ENCODE measurements at regions not wholly inside any gene's neighbourhood (a gene's known extent, or its start where the extent isn't known, plus 50 kb on each side); places are given as distances from the start of the nearest gene placed in this dataset.

DNA sequence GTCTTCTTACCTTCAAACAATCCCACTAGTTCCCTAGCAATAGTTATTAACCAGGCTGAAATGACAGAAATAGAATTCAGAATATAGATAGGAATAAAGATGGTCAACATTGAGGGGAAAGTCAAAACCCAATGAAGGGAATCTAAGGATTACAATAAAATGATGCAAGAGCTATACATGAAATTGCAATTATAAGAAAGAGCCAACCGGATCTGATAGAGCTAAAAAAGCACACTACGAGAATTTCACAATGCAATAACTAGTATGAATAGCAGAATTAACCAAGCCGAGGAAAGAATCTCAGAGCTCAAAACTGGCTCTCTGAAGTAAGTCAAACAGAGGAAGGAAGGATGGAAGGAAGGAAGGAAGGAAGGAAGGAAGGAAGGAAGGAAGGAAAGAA lies 288.7 kb upstream of the KCND2 start:
- Histone ChIP-seq H3K4me1 (replicated peaks) (no peaks in the 10 kb centered on the region), H3K36me3 (no peaks in the 10 kb centered on the region), H3K27ac (no peak overlapping the region), H3K9me3 (no peaks in the 10 kb centered on the region), H3K27me3 (replicated peaks; ENCODE audit: insufficient read depth) (no peaks in the 10 kb centered on the region), H3K4me3 (no peak overlapping the region)
- no peak for TF ChIP-seq POLR2A (IDR thresholded peaks at IDR 0.05)
- TF ChIP-seq, protein P1, sequence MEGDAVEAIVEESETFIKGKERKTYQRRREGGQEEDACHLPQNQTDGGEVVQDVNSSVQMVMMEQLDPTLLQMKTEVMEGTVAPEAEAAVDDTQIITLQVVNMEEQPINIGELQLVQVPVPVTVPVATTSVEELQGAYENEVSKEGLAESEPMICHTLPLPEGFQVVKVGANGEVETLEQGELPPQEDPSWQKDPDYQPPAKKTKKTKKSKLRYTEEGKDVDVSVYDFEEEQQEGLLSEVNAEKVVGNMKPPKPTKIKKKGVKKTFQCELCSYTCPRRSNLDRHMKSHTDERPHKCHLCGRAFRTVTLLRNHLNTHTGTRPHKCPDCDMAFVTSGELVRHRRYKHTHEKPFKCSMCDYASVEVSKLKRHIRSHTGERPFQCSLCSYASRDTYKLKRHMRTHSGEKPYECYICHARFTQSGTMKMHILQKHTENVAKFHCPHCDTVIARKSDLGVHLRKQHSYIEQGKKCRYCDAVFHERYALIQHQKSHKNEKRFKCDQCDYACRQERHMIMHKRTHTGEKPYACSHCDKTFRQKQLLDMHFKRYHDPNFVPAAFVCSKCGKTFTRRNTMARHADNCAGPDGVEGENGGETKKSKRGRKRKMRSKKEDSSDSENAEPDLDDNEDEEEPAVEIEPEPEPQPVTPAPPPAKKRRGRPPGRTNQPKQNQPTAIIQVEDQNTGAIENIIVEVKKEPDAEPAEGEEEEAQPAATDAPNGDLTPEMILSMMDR (IDR thresholded peaks at IDR 0.05), result no peak
- no peak for TF ChIP-seq POLR2AphosphoS5 (IDR thresholded peaks at IDR 0.05)
- no peak for DNase-seq (ENCODE audit: low spot score)
- intact Hi-C loops (cut with DNase I), result no loop called here
- 91% methylated on average over 3 of the region's 3 CpGs for WGBS

DNA sequence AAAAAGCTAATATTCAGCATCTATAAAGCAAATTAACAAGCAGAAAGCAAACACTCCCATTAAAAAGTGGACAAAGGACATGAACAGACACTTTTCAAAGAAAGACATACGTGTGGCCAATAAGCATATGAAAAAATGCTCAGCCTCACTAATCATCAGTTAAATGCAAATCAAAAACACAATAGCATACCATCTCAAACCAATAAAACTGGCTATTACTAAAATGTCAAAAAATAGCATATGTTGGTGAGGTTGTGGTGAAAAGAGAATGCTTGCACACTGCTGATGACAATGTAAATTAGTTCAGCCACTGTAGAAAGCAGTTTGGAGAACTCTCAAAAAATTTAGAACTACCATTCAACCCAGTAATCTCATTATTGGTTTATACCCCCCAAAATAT lies 284.6 kb upstream of the KCND2 start:
- Histone ChIP-seq H3K27me3 (replicated peaks; ENCODE audit: insufficient read depth) (no peaks in the 10 kb centered on the region), H3K36me3 (no peaks in the 10 kb centered on the region), H3K4me3 (no peak overlapping the region), H3K4me1 (replicated peaks) (no peaks in the 10 kb centered on the region), H3K27ac (no peak overlapping the region), H3K9me3 (no peaks in the 10 kb centered on the region)
- TF ChIP-seq POLR2AphosphoS5 (IDR thresholded peaks at IDR 0.05) (no peak), POLR2A (IDR thresholded peaks at IDR 0.05) (no peak)
- TF ChIP-seq, protein P1 (IDR thresholded peaks at IDR 0.05), result no peak
- WGBS, result 58% methylated on average over 1 of the region's 1 CpG
- DNase-seq (ENCODE audit: low spot score), result no peak
- intact Hi-C loops (cut with DNase I), result no loop called here

DNA sequence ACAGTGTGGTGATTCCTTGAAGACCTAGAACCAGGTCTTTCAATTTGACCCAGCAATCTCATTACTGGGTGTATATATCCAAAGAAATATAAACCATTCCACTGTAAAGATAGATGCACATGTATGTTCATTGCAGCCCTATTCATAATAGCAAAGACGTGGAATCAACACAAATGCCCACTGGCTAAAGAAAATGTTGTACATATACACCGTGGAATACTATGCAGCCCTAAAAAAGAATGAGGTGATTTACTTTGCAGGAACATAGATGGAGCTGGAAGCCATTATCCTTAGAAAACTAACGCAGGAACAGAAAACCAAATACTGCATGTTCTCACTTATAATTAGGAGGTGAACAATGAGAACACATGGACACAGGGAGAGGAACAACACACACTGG lies 278.0 kb upstream of the KCND2 start:
- DNase-seq (ENCODE audit: low spot score), result no peak
- no peaks in the 10 kb centered on the region for H3K27me3 ChIP-seq (replicated peaks; ENCODE audit: insufficient read depth)
- TF ChIP-seq POLR2AphosphoS5 (IDR thresholded peaks at IDR 0.05) (no peak), POLR2A (IDR thresholded peaks at IDR 0.05) (no peak)
- TF ChIP-seq, protein P1 (IDR thresholded peaks at IDR 0.05), result no peak
- 92% methylated on average over 3 of the region's 3 CpGs for WGBS
- no peak overlapping the region for H3K27ac ChIP-seq
- H3K4me1 ChIP-seq (replicated peaks), result no peaks in the 10 kb centered on the region
- H3K9me3 ChIP-seq, result no peaks in the 10 kb centered on the region
- H3K36me3 ChIP-seq, result no peaks in the 10 kb centered on the region
- H3K4me3 ChIP-seq, result no peak overlapping the region
- intact Hi-C loops (cut with DNase I), result no loop called here

DNA sequence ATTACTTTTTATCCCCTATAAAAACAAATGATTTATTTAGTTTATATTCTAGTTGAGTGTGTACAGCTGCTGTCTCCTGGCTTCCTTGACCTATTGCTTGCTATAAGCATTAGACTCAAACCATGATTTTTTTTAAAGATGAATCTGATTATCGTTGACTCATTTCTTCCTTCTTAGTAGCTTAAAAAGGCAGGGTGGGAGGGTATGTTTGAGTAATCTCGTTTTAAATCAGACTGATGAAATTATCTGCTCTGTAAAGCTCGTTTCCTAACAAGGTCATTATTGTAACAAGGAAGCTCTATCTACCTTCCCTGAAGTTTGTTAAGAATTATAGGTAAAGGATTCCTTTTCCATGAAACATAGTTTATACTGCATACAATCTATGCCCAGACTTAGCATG lies 276.3 kb upstream of the KCND2 start:
- H3K27ac ChIP-seq, result no peak overlapping the region
- H3K36me3 ChIP-seq, result no peaks in the 10 kb centered on the region
- intact Hi-C loops (cut with DNase I), result no loop called here
- DNase-seq (ENCODE audit: low spot score), result no peak
- TF ChIP-seq POLR2A (IDR thresholded peaks at IDR 0.05) (no peak), POLR2AphosphoS5 (IDR thresholded peaks at IDR 0.05) (no peak)
- TF ChIP-seq, protein P1 (IDR thresholded peaks at IDR 0.05), result no peak
- H3K9me3 ChIP-seq, result no peaks in the 10 kb centered on the region
- H3K4me1 ChIP-seq (replicated peaks), result no peaks in the 10 kb centered on the region
- H3K4me3 ChIP-seq, result no peak overlapping the region
- 18% methylated on average over 3 of the region's 3 CpGs for WGBS
- H3K27me3 ChIP-seq (replicated peaks; ENCODE audit: insufficient read depth), result no peaks in the 10 kb centered on the region

DNA sequence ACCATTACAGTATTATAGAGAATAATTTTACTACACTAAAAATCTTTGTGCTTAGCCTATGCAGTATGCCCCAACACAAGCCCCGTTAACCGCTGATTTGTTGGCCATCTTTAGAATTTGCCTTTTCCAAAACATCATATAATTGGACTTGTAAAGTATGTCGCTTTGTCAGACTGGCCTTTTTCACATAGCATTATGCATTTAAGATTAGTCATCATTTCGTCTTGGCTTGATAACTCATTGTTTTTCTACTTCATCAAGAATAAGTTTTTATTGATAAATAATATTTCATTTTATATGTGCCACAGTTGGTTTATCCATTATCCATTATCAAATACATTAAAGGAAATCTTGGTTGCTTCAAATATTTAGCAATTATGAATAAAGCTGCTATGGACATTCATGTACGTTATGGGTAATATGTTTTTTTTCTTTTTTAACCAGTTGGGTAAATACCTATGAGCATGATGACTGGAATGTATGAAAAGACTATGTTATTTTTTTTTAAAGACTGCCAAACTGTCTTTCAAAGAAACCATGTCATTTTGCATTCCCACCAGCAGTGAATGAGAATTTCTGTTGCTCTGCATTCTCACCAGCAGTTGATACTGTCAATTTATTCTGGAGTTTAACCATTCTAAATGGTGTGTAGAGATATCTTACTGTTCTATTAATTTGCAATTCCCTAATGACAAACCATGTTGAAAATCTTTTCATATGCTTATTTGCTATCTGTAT lies 273.1 kb upstream of the KCND2 start:
- intact Hi-C loops (cut with DNase I), result no loop called here
- H3K4me1 ChIP-seq (replicated peaks), result no peaks in the 10 kb centered on the region
- 92% methylated on average over 5 of the region's 5 CpGs for WGBS
- no peaks in the 10 kb centered on the region for H3K36me3 ChIP-seq
- no peaks in the 10 kb centered on the region for H3K9me3 ChIP-seq
- DNase-seq (ENCODE audit: low spot score), result no peak
- no peak overlapping the region for H3K27ac ChIP-seq
- H3K4me3 ChIP-seq, result no peak overlapping the region
- no peaks in the 10 kb centered on the region for H3K27me3 ChIP-seq (replicated peaks; ENCODE audit: insufficient read depth)
- TF ChIP-seq, protein P1 (IDR thresholded peaks at IDR 0.05), result no peak
- TF ChIP-seq POLR2A (IDR thresholded peaks at IDR 0.05) (no peak), POLR2AphosphoS5 (IDR thresholded peaks at IDR 0.05) (no peak)
